Activated B cell treated with CpG ODN at 0.5 μM for 24 hours (primary cell): ENCODE measurements at regions not wholly inside any gene's neighbourhood (a gene's known extent, or its start where the extent isn't known, plus 50 kb on each side); places are given as distances from the start of the nearest gene placed in this dataset.
"Not testable (repeated sequence)": the region's sequence is repeated elsewhere in the genome, so short reads cannot be mapped to it uniquely, and the experiment has no call there.

Experiments used
- ATAC-seq: fragments of 200-7000 bp; cut with Tn5 transposase; one replicate; pipeline ENCODE4 v1.10.0; 2021; ENCODE audit warnings: low read depth, mild to moderate bottlenecking, moderate library complexity
- CTCF ChIA-PET: fragments of 350-600 bp; sonication (Branson Sonifier 250); formaldehyde crosslinking; loops from one replicate; lab custom pipeline; 2021; ENCODE audit warnings: antibody characterized with exemption; lab: Charles Lee
- POLR2A ChIA-PET: fragments of 350-600 bp; sonication (Branson Sonifier 250); formaldehyde crosslinking; loops from one replicate; lab custom pipeline; 2021; ENCODE audit warnings: antibody characterized with exemption; lab: Charles Lee
- DNase-seq: peaks from one replicate; pipeline ENCODE4 v3.0.0; 2022
- H3K27ac Mint-ChIP-seq: one replicate; pipeline ENCODE4 v1.8.0; 2020; ENCODE audit warnings: mixed read lengths
- H3K27me3 Mint-ChIP-seq: one replicate; pipeline ENCODE4 v1.8.0; 2021; ENCODE audit warnings: mixed read lengths
- H3K36me3 Mint-ChIP-seq: one replicate; pipeline ENCODE4 v1.8.0; 2021; ENCODE audit warnings: low read depth, mixed read lengths
- H3K4me1 Mint-ChIP-seq: one replicate; pipeline ENCODE4 v1.8.0; 2021; ENCODE audit warnings: mixed read lengths
- H3K4me3 Mint-ChIP-seq: one replicate; pipeline ENCODE4 v1.8.0; 2020; ENCODE audit warnings: mild to moderate bottlenecking, mixed read lengths
- H3K9me3 Mint-ChIP-seq: one replicate; pipeline ENCODE4 v1.8.0; 2020; ENCODE audit warnings: mixed read lengths
- intact Hi-C: fragments of 100-400 bp; cut with micrococcal nuclease; formaldehyde crosslinking; loops from one replicate; pipeline ENCODE4 v1.15.1; 2024

GRCh38 chr2:87485455-87485854 lies 262.4 kb upstream of the PLGLB2 start:
- peaks cover 12% of the 10 kb centered on the region for H3K4me1 Mint-ChIP-seq
- intact Hi-C loops, CTCF ChIA-PET, POLR2A ChIA-PET, DNase-seq, ATAC-seq, H3K9me3 Mint-ChIP-seq, H3K36me3 Mint-ChIP-seq, H3K4me3 Mint-ChIP-seq, H3K27ac Mint-ChIP-seq, H3K27me3 Mint-ChIP-seq: not testable (repeated sequence)

GRCh38 chr2:87485884-87486283 lies 262.0 kb upstream of the PLGLB2 start:
- DNase-seq, CTCF ChIA-PET, H3K9me3 Mint-ChIP-seq: not testable (repeated sequence)

GRCh38 chr2:87486413-87486812 lies 261.5 kb upstream of the PLGLB2 start:
- POLR2A ChIA-PET = not testable (repeated sequence)

More at GRCh38 chr2:87485884-87486283, 262.0 kb upstream of the PLGLB2 start:
- H3K27ac Mint-ChIP-seq, H3K27me3 Mint-ChIP-seq, H3K36me3 Mint-ChIP-seq, H3K4me3 Mint-ChIP-seq, intact Hi-C loops, POLR2A ChIA-PET: not testable (repeated sequence)
- peaks cover 12% of the 10 kb centered on the region for H3K4me1 Mint-ChIP-seq
- peak; percentile 91 for ATAC-seq

GRCh38 chr2:87488021-87488420 lies 259.9 kb upstream of the PLGLB2 start:
- H3K27me3 Mint-ChIP-seq, intact Hi-C loops, DNase-seq, H3K27ac Mint-ChIP-seq, H3K36me3 Mint-ChIP-seq, CTCF ChIA-PET, H3K9me3 Mint-ChIP-seq, ATAC-seq, H3K4me3 Mint-ChIP-seq, POLR2A ChIA-PET: not testable (repeated sequence)
- H3K4me1 Mint-ChIP-seq = peaks cover 12% of the 10 kb centered on the region

More at GRCh38 chr2:87486413-87486812, 261.5 kb upstream of the PLGLB2 start:
- H3K27ac Mint-ChIP-seq = peak overlapping the region; percentile 79
- H3K9me3 Mint-ChIP-seq, DNase-seq, CTCF ChIA-PET, H3K36me3 Mint-ChIP-seq, intact Hi-C loops, H3K27me3 Mint-ChIP-seq, H3K4me3 Mint-ChIP-seq: not testable (repeated sequence)
- ATAC-seq = peak; percentile 36
- H3K4me1 Mint-ChIP-seq = peaks cover 12% of the 10 kb centered on the region

DNA sequence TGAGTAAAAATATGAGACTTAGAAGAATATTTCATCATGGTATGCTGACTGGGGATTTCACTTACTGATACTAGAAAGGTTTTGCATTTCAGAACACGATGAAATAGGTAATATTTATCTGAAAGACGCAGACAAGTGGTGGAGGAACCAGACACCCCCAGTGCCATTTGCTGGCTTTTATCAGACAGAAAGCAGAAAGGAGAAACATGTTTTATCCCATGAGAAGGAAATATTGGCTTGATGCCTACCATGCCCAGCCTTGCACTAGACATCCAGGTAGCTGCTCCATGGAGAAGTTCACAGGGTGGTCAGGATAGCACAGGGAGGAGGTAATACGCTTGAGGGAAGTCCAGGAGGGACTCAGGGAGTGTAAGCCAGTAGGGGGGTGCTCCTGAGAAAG lies 258.9 kb upstream of the PLGLB2 start:
- H3K4me1 Mint-ChIP-seq, H3K27me3 Mint-ChIP-seq, intact Hi-C loops, CTCF ChIA-PET, H3K36me3 Mint-ChIP-seq, H3K9me3 Mint-ChIP-seq, POLR2A ChIA-PET, H3K27ac Mint-ChIP-seq, DNase-seq, ATAC-seq, H3K4me3 Mint-ChIP-seq: not testable (repeated sequence)

DNA sequence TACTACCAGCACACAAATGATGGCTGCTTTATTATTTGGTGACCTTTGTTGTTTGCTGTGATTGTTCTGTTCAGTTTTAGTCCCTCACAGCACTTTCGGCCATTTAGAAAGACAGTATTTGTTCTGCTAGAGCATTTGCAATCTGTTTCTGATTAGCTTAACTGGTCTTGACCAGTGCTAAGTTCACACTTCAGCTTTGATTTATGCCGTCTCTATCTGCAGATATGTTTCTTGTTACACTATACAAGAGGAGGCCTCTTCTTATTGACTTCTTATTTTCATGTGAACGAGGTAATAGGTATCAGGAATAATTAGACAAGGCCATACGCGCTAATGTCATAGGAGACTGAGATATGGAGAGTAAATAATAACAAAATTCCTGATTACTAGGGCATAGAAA lies 253.0 kb upstream of the PLGLB2 start:
- H3K27ac Mint-ChIP-seq, POLR2A ChIA-PET, H3K4me1 Mint-ChIP-seq, DNase-seq, H3K36me3 Mint-ChIP-seq, intact Hi-C loops, H3K9me3 Mint-ChIP-seq, H3K4me3 Mint-ChIP-seq, ATAC-seq, H3K27me3 Mint-ChIP-seq, CTCF ChIA-PET: not testable (repeated sequence)

GRCh38 chr2:87495455-87495854 lies 252.4 kb upstream of the PLGLB2 start:
- DNase-seq, H3K9me3 Mint-ChIP-seq, intact Hi-C loops, H3K4me3 Mint-ChIP-seq, H3K36me3 Mint-ChIP-seq, H3K4me1 Mint-ChIP-seq, CTCF ChIA-PET, POLR2A ChIA-PET, H3K27ac Mint-ChIP-seq, H3K27me3 Mint-ChIP-seq, ATAC-seq: not testable (repeated sequence)

DNA sequence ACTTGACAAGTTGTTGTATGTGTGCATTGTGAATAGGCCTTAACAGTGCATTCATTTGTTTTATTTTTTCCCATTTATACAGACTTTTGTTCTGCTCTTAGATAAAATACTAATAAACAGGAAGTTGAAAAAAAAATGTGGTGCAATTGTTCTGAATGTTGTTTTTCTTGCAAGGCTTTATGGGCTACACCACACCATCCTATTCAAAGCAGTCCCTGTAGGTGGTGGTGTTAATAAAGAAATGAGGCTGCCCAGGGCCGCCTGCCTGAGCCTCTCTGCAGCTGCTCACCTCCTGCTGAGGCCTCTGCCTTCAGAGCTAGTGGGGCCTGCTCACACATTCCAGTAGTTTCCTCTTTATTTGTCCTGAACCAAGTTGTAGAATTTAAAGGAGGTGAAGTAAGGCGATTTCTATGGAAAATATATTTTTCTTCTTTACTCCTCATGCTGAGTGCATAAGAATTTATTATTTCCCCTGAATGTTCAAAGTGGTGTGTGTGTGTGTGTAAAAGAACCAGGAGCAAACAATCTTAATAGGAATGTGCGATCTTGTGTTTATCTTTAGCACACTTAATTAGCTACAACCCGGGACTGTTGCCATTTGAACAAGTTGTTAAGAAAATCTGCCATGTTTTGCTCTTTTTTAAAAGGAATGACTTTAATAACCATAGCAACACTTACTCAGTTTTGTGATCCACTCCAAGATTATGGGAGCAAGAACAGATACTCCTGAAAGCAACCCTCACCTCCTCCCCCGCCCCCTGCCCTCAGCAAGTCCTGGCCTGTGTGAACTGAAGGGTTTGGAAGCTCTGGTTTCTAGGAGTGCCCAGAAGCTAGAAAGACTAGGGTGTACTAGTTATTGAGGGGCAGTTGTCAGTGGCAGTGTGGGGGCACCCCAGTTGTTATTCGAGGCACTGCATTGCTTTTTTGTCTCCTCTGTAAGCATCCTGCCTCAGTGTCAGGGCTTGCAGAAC lies 251.6 kb upstream of the PLGLB2 start:
- H3K4me3 Mint-ChIP-seq, H3K27ac Mint-ChIP-seq, POLR2A ChIA-PET, H3K36me3 Mint-ChIP-seq, CTCF ChIA-PET, intact Hi-C loops, DNase-seq, H3K27me3 Mint-ChIP-seq, H3K9me3 Mint-ChIP-seq: not testable (repeated sequence)
- ATAC-seq = peak; percentile 86
- H3K4me1 Mint-ChIP-seq = peaks cover 10% of the 10 kb centered on the region

GRCh38 chr2:87497135-87497534 lies 250.8 kb upstream of the PLGLB2 start:
- H3K27ac Mint-ChIP-seq, H3K4me3 Mint-ChIP-seq, H3K9me3 Mint-ChIP-seq, H3K27me3 Mint-ChIP-seq, H3K36me3 Mint-ChIP-seq, POLR2A ChIA-PET, CTCF ChIA-PET, DNase-seq, intact Hi-C loops: not testable (repeated sequence)
- ATAC-seq = peak; percentile 20
- H3K4me1 Mint-ChIP-seq = peaks cover 10% of the 10 kb centered on the region

- H3K27ac Mint-ChIP-seq, H3K9me3 Mint-ChIP-seq, intact Hi-C loops, H3K27me3 Mint-ChIP-seq, H3K4me3 Mint-ChIP-seq, POLR2A ChIA-PET, H3K36me3 Mint-ChIP-seq, ATAC-seq, CTCF ChIA-PET, DNase-seq: not testable (repeated sequence)
- peaks cover 10% of the 10 kb centered on the region for H3K4me1 Mint-ChIP-seq
Observed at GRCh38 chr2:87497700-87498099, 250.2 kb upstream of the PLGLB2 start.

GRCh38 chr2:87498169-87498853 lies 249.6 kb upstream of the PLGLB2 start:
- POLR2A ChIA-PET, DNase-seq, H3K27me3 Mint-ChIP-seq, H3K9me3 Mint-ChIP-seq, H3K36me3 Mint-ChIP-seq, intact Hi-C loops, CTCF ChIA-PET: not testable (repeated sequence)
- H3K27ac Mint-ChIP-seq = peak overlapping the region; percentile 85
- peak; percentile 53 for ATAC-seq
- H3K4me3 Mint-ChIP-seq = peak overlapping the region; percentile 53
- H3K4me1 Mint-ChIP-seq = peaks cover 10% of the 10 kb centered on the region

DNA sequence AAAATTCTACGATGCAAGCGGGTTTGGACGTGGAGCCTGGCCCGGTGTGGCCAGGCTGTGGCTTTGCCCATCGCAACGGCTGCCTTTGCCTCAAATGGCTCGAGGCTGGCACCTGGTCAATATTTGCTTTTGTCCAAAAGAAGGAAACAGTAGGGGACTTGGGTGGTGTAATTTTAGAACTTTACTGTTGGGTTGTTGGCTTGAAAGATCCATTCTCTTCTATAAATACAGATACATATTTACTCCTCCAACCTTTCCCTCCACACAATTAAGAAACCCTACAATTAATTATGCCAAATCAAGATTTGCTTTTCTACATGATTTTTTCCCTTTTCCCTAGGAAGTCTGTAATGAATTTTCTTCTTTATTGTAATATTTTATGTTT lies 249.0 kb upstream of the PLGLB2 start:
- H3K27me3 Mint-ChIP-seq, CTCF ChIA-PET, POLR2A ChIA-PET, ATAC-seq, H3K36me3 Mint-ChIP-seq, DNase-seq, H3K4me3 Mint-ChIP-seq, H3K9me3 Mint-ChIP-seq, intact Hi-C loops: not testable (repeated sequence)
- Mint-ChIP-seq H3K27ac (peak overlapping the region; percentile 35), H3K4me1 (peaks cover 10% of the 10 kb centered on the region)
